GM06990 (cell line): ENCODE measurements at regions not wholly inside any gene's neighbourhood (a gene's known extent, or its start where the extent isn't known, plus 50 kb on each side); places are given as distances from the start of the nearest gene placed in this dataset.

Source experiments
- DNase-seq: peaks from one replicate; pipeline ENCODE4 v3.0.0-alpha.2; 2011; ENCODE audit not compliant: insufficient read length; ENCODE audit errors: extremely low read depth
- H3K27me3 ChIP-seq: replicated peaks from 2 replicates; pipeline ENCODE4 v1.6.0; 2011; ENCODE audit warnings: low read length; ENCODE audit not compliant: control insufficient read depth, insufficient read depth
- H3K36me3 ChIP-seq: 2 replicates; pipeline ENCODE4 v1.5.1; 2011; ENCODE audit warnings: low read length; ENCODE audit not compliant: control insufficient read depth, insufficient read depth
- H3K4me3 ChIP-seq: replicated peaks from 2 replicates; pipeline ENCODE4 v1.5.1; 2011; ENCODE audit warnings: low read depth, mild to moderate bottlenecking, control low read depth, low read length
- TF ChIP-seq, protein P1 (sequence below): IDR thresholded peaks from 2 replicates; pipeline ENCODE4 v1.5.1; 2011; ENCODE audit warnings: low read length, control low read depth, mild to moderate bottlenecking, inconsistent platforms; ENCODE audit not compliant: insufficient read depth, poor library complexity, severe bottlenecking

DNA sequence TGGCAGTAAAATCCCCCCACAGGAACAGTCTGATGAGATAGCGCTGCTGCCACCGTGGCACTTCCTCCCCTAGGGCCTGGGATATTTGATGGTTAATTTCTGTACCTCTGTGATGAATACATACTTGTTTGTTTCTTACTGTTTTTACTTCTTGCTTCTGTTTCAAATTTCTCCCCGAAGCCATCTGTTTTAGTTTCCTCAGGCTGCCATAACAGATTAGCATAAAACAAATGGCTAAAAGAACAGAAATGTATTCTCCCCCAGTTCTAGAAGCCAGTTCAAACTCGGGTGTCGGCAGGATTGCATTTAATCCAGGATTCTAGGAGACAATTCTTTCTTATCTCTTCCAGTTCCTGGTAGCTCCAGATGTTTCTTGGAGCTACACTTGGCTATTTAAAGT, 435.9 kb downstream of the DSEL start:
- TF ChIP-seq, protein P1, sequence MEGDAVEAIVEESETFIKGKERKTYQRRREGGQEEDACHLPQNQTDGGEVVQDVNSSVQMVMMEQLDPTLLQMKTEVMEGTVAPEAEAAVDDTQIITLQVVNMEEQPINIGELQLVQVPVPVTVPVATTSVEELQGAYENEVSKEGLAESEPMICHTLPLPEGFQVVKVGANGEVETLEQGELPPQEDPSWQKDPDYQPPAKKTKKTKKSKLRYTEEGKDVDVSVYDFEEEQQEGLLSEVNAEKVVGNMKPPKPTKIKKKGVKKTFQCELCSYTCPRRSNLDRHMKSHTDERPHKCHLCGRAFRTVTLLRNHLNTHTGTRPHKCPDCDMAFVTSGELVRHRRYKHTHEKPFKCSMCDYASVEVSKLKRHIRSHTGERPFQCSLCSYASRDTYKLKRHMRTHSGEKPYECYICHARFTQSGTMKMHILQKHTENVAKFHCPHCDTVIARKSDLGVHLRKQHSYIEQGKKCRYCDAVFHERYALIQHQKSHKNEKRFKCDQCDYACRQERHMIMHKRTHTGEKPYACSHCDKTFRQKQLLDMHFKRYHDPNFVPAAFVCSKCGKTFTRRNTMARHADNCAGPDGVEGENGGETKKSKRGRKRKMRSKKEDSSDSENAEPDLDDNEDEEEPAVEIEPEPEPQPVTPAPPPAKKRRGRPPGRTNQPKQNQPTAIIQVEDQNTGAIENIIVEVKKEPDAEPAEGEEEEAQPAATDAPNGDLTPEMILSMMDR: no peak
- Histone ChIP-seq H3K36me3 (no peaks in the 10 kb centered on the region), H3K27me3 (no peaks in the 10 kb centered on the region), H3K4me3 (no peak overlapping the region)
- no peak for DNase-seq

- H3K27me3 ChIP-seq: no peaks in the 10 kb centered on the region
- H3K4me3 ChIP-seq: no peak overlapping the region
- no peak for DNase-seq
- TF ChIP-seq, protein P1: no peak
- no peaks in the 10 kb centered on the region for H3K36me3 ChIP-seq
Measured at GRCh38 chr18:67074309-67074708, 442.2 kb downstream of the DSEL start.

DNA sequence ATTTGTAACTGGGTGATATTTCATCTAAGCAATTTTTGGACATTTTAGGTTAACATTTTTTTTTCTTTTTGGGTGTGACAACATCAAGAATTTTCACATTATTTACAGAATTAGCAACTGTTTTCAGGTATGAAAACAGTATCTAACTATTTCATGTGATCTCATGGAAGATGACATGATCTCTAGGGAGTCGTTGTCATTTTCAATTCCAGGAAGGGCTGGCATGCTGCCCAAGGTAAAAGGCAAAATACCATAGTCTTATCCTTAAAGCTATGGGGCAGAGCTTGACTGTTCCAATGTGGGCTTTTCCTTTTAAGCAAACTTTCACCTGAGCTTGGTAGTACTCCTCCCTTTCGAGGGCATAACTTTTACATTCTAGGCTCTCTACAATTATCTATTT, 443.7 kb downstream of the DSEL start:
- H3K4me3 ChIP-seq: no peak overlapping the region
- no peaks in the 10 kb centered on the region for H3K27me3 ChIP-seq
- no peaks in the 10 kb centered on the region for H3K36me3 ChIP-seq
- TF ChIP-seq, protein P1: no peak
- no peak for DNase-seq

- H3K36me3 ChIP-seq: no peaks in the 10 kb centered on the region
Measured at GRCh38 chr18:67068608-67069007, 447.9 kb downstream of the DSEL start.

GRCh38 chr18:67047334-67047733, 443.4 kb upstream of the CDH19 start:
- H3K27me3 ChIP-seq: no peaks in the 10 kb centered on the region
- H3K36me3 ChIP-seq: no peaks in the 10 kb centered on the region
- TF ChIP-seq, protein P1: no peak
- no peak overlapping the region for H3K4me3 ChIP-seq
- DNase-seq: no peak

More at GRCh38 chr18:67068608-67069007, 447.9 kb downstream of the DSEL start:
- Histone ChIP-seq H3K27me3 (no peaks in the 10 kb centered on the region), H3K4me3 (no peak overlapping the region)
- DNase-seq: no peak
- TF ChIP-seq, protein P1: no peak

- TF ChIP-seq, protein P1: no peak
- Histone ChIP-seq H3K36me3 (no peaks in the 10 kb centered on the region), H3K4me3 (no peak overlapping the region), H3K27me3 (no peaks in the 10 kb centered on the region)
- DNase-seq: no peak
Measured at GRCh38 chr18:67043276-67043675, 439.4 kb upstream of the CDH19 start.
